ENCODE measurements at regions not wholly inside any gene's neighbourhood (a gene's known extent, or its start where the extent isn't known, plus 50 kb on each side); places are given as distances from the start of the nearest gene placed in this dataset.

DNA sequence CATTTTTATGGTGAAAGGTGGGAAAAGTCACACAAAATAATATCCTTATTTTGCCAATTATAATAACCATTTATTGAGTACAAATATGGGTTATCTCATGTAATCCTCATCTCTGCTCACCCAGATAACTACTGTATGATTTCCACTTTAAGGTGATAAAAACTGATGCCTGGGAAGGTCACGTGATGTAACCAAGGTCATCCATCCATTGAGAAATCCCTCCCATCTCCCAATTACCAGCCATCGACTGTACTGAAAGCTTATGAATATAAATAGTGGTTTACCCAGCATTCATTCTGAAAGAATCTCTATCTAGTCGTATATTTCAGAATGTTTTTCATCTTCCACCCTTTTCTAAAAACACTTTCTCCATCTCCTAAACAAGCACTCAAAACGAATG is 55.0 kb upstream of the IFNAR2 start:
- Histone ChIP-seq H3K79me2 (ENCODE audit: insufficient read depth, low read length) (no peaks in the 10 kb centered on the region), H3K27me3 (ENCODE audit: insufficient read depth, low read length) (peaks cover 7% of the 10 kb centered on the region), H3K27ac (ENCODE audit: low read depth, low read length) (no peak overlapping the region), H3K4me3 (ENCODE audit: insufficient read depth, low read length) (no peak overlapping the region), H3K9me3 (ENCODE audit: low read depth, low read length) (no peaks in the 10 kb centered on the region), H2AFZ (ENCODE audit: low read length) (no peak overlapping the region), H4K20me1 (ENCODE audit: insufficient read depth, low read length) (no peaks in the 10 kb centered on the region), H3K36me3 (ENCODE audit: insufficient read depth, low read length) (no peaks in the 10 kb centered on the region), H3K4me2 (ENCODE audit: insufficient read depth, low read length) (no peak overlapping the region), H3K4me1 (ENCODE audit: insufficient read depth, low read length) (no peaks in the 10 kb centered on the region)
- TF ChIP-seq, protein P1, sequence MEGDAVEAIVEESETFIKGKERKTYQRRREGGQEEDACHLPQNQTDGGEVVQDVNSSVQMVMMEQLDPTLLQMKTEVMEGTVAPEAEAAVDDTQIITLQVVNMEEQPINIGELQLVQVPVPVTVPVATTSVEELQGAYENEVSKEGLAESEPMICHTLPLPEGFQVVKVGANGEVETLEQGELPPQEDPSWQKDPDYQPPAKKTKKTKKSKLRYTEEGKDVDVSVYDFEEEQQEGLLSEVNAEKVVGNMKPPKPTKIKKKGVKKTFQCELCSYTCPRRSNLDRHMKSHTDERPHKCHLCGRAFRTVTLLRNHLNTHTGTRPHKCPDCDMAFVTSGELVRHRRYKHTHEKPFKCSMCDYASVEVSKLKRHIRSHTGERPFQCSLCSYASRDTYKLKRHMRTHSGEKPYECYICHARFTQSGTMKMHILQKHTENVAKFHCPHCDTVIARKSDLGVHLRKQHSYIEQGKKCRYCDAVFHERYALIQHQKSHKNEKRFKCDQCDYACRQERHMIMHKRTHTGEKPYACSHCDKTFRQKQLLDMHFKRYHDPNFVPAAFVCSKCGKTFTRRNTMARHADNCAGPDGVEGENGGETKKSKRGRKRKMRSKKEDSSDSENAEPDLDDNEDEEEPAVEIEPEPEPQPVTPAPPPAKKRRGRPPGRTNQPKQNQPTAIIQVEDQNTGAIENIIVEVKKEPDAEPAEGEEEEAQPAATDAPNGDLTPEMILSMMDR (IDR thresholded peaks at IDR 0.05; ENCODE audit: extremely low read depth, low read depth, low read length): no peak
- no peak for DNase-seq (ENCODE audit: insufficient read length, low spot score, missing footprints)

Data from osteoblast (primary cell).